AG04449 (cell line): ENCODE measurements at regions not wholly inside any gene's neighbourhood (a gene's known extent, or its start where the extent isn't known, plus 50 kb on each side); places are given as distances from the start of the nearest gene placed in this dataset.

ENCODE experiments used
- CTCF ChIA-PET: fragments of 350-600 bp; formaldehyde crosslinking; extraction: SDS; loops from one replicate; lab custom pipeline; 2021; ENCODE audit warnings: antibody characterized with exemption; lab: Yijun Ruan, JAX
- POLR2A ChIA-PET: fragments of 400-600, 350-600 bp; formaldehyde crosslinking; extraction: SDS; loops from one replicate; lab custom pipeline; 2020; ENCODE audit warnings: antibody characterized with exemption, inconsistent platforms; lab: Yijun Ruan, JAX
- DNase-seq: peaks from one replicate; pipeline ENCODE4 v3.0.0-alpha.2; 2010; ENCODE audit warnings: low read depth, low spot score
- H3K4me3 ChIP-seq: 2 replicates; pipeline ENCODE4 v1.5.1; 2011; ENCODE audit warnings: low read depth, mild to moderate bottlenecking, control low read depth, low read length
- TF ChIP-seq, protein P1 (sequence below): IDR thresholded peaks from one replicate; pipeline ENCODE4 v1.5.1; 2011; ENCODE audit warnings: mild to moderate bottlenecking, moderate library complexity, low read length, control low read depth, inconsistent platforms; ENCODE audit not compliant: insufficient read depth; ENCODE audit errors: missing control alignments

DNA sequence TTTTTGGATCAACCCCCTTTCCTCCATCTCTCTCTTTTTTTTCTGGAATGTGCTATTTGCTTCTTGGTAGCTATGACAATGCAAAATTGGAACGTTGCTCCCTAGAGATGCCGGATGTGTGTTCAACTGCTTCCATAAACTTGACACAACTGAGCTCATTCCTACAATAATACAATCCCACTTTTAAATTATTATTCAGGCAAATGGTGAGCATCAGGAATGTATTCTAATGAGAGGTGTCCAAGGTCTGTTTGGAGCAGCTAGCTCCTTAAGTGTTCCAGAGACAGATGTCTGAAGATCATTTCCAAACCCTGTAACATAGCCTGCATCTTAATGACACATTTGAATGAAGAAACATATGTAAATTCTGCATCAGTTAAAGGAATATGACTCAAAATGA, 518.4 kb downstream of the TAF11L14 start:
- H3K4me3 ChIP-seq = no peak overlapping the region
- no peak for DNase-seq
- ChIA-PET CTCF (no interaction called here), POLR2A (no interaction called here)
- TF ChIP-seq, protein P1, sequence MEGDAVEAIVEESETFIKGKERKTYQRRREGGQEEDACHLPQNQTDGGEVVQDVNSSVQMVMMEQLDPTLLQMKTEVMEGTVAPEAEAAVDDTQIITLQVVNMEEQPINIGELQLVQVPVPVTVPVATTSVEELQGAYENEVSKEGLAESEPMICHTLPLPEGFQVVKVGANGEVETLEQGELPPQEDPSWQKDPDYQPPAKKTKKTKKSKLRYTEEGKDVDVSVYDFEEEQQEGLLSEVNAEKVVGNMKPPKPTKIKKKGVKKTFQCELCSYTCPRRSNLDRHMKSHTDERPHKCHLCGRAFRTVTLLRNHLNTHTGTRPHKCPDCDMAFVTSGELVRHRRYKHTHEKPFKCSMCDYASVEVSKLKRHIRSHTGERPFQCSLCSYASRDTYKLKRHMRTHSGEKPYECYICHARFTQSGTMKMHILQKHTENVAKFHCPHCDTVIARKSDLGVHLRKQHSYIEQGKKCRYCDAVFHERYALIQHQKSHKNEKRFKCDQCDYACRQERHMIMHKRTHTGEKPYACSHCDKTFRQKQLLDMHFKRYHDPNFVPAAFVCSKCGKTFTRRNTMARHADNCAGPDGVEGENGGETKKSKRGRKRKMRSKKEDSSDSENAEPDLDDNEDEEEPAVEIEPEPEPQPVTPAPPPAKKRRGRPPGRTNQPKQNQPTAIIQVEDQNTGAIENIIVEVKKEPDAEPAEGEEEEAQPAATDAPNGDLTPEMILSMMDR = no peak

DNA sequence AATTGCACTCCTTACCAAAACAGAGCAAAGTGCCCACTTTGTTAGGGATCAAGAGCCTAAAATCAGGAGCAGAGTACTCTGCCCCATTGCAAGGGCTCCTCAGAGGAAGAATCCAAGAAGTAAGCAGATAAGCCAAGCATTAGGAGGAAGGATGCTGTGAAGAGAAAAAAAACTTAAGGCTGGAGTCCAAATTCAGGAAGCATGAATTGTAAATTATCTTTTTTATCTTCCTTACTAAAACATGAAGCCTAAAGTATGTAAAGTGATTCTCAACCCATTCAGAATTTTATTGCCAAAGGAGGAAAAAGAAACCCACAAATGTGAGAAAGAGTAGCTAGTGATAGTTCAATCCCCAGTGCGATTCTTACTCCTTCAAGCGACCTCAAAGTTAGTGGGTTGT, 523.9 kb downstream of the TAF11L14 start:
- ChIA-PET CTCF (no interaction called here), POLR2A (no interaction called here)
- TF ChIP-seq, protein P1 = no peak
- H3K4me3 ChIP-seq = no peak overlapping the region
- DNase-seq = no peak

DNA sequence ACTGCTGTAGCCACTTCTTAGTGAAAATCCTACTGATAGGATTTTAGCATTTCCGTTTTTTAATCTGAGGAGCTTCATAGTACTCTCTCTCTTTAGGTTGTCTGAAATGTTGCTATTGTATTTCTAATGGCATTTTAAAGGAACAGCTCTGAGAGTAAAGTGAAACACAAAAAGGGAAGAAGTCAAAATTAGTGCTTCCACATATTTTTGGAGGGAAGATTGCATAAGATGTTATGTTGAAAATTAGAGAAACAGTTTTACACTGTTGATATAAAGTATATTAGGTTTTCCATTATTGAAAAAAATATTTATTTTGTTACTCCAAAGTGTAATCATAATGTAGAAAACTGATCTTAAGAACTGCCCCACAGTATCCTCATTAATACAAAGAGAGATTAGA, 525.1 kb downstream of the TAF11L14 start:
- ChIA-PET CTCF (no interaction called here), POLR2A (no interaction called here)
- TF ChIP-seq, protein P1 = no peak
- DNase-seq = no peak
- H3K4me3 ChIP-seq = no peak overlapping the region

DNA sequence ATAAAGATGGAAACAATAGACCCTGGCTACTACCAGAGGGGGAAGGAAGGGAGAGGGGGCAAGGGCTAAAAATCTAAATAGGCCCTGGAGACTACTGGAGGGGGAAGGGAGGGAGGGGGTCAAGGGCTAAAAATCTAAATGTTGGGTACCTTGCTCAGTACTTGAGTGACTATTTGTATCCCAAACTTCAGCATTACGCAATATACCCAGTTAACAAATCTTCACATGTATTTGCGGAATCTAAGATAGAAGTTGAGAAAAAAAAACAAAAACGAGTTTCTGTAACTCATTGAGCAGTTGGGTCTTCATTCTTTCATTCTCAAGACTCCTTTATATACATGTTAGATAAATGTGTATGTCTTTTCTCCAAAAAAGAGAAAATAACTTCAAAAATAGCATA, 537.4 kb downstream of the TAF11L14 start:
- POLR2A ChIA-PET = no interaction called here
- TF ChIP-seq, protein P1 = no peak
- CTCF ChIA-PET = no interaction called here

DNA sequence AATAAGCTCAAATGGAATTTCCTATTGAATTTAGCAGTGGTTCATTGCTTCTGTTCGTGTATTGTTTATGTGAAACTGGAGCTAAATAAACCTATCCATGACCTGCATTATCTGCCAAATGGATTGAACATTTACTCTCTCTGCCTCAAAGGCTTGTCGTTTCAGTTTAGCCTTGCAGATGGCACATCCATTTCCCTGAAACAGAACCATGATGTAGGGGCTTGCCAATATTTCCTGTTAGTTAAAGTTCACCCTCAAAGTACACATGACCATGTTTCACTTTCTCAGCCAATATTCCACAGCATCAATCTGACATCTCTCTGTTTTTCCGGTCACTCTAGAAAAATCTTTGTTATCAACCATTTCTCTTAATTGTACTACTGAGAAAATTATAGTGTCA, 545.3 kb downstream of the TAF11L14 start:
- no peak for DNase-seq
- CTCF ChIA-PET = no interaction called here
- H3K4me3 ChIP-seq = no peak overlapping the region
- POLR2A ChIA-PET = no interaction called here
- TF ChIP-seq, protein P1 = no peak

More for the DNA sequence above, 537.4 kb downstream of the TAF11L14 start:
- no peak overlapping the region for H3K4me3 ChIP-seq
- DNase-seq = no peak

DNA sequence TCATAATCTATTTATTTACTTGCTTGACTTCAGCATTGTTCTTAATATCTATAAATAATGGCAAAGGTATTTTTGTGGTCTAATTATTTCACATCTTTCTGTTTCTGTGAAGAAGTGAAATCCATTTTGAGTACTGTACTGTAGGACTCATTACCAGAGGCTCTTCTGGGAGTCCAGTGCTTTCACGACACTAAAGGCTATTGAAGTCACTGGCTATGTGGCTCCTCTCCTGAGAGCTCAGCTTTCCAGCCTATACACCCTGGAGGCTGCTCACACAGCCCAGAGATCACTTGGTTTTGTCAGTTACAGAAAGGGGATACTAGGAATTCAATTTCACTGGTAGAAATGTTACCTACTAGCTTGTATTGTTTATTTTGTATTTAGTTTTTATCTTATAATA, 547.3 kb downstream of the TAF11L14 start:
- no peak overlapping the region for H3K4me3 ChIP-seq
- TF ChIP-seq, protein P1 = no peak
- no peak for DNase-seq
- POLR2A ChIA-PET = no interaction called here
- CTCF ChIA-PET = no interaction called here
